OCI-LY3 (cell line): ENCODE measurements at regions not wholly inside any gene's neighbourhood (a gene's known extent, or its start where the extent isn't known, plus 50 kb on each side); places are given as distances from the start of the nearest gene placed in this dataset.

Experiments used
- CTCF ChIP-seq: fragments of 200-600, 300-600 bp; sonication (generic); IDR thresholded peaks from 2 replicates; pipeline ENCODE4 v1.5.1; 2014; ENCODE audit warnings: antibody characterized with exemption, low read length, low read depth
- EZH2phosphoT487 ChIP-seq: fragments of 200-600 bp; shearing (Covaris generic); IDR thresholded peaks from 2 replicates; pipeline ENCODE4 v1.6.1; 2018; ENCODE audit warnings: antibody characterized with exemption, mixed run types, low read depth

DNA sequence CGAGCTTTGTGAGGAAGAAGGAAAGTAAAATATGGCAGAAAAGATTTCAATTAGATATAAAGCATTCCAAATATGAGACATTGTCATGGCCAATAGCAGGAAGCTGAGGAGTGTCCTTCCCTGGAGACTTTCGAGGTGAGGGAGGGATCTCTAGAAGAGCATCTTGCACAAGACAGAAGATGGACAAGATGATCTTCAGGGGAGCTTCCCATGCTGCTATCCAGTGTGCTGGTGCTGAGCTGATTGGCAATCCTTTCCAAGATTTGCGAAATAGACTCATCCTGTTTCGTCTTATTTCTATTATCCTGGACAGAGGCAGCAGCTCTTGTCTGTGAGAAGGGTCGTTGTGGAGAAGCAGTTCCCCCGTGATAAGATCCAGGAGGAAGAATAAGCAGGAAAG is 342.0 kb upstream of the CAMK1G start:
- no peak for TF ChIP-seq CTCF
- TF ChIP-seq EZH2phosphoT487, result no peak
